SK-N-MC (cell line): ENCODE measurements at regions not wholly inside any gene's neighbourhood (a gene's known extent, or its start where the extent isn't known, plus 50 kb on each side); places are given as distances from the start of the nearest gene placed in this dataset.

Experiments used
- DNase-seq: peaks from one replicate; pipeline ENCODE4 v3.0.0-alpha.2; 2011; ENCODE audit warnings: low read depth, low spot score
- H3K27ac ChIP-seq: fragments of 200-600 bp; sonication (generic); 2 replicates; pipeline ENCODE4 v1.5.1; 2016; ENCODE audit warnings: mixed run types
- H3K36me3 ChIP-seq: fragments of 200-600 bp; sonication (generic); 2 replicates; pipeline ENCODE4 v1.6.1; 2017; ENCODE audit warnings: antibody characterized with exemption, low read length, mixed read lengths; ENCODE audit not compliant: insufficient read depth
- H3K4me3 ChIP-seq: fragments of 200-600 bp; sonication (generic); 2 replicates; pipeline ENCODE4 v1.5.1; 2016
- H3K9ac ChIP-seq: fragments of 200-600 bp; sonication (generic); 2 replicates; pipeline ENCODE4 v1.8.0; 2017; ENCODE audit warnings: mixed run types, mixed read lengths; ENCODE audit not compliant: insufficient read length
- H3K9me3 ChIP-seq: fragments of 200-600 bp; sonication (generic); 2 replicates; pipeline ENCODE4 v1.6.1; 2017; ENCODE audit warnings: low read depth, mild to moderate bottlenecking, antibody characterized with exemption, low read length, moderate library complexity, mixed read lengths
- EZH2 ChIP-seq: fragments of 200-600 bp; sonication (generic); IDR thresholded peaks from one replicate; pipeline ENCODE4 v1.6.1; 2017; ENCODE audit warnings: antibody characterized with exemption
- FOXP2 ChIP-seq: optimal IDR thresholded peaks from 2 replicates; pipeline ENCODE3; 2011; ENCODE audit warnings: mild to moderate bottlenecking, moderate library complexity; ENCODE audit not compliant: insufficient read depth; ENCODE audit errors: extremely low read length, control extremely low read depth
- POLR2AphosphoS5 ChIP-seq: IDR thresholded peaks from 2 replicates; pipeline ENCODE4 v1.6.1; 2012; ENCODE audit warnings: mild to moderate bottlenecking, low read depth, low read length, borderline replicate concordance

DNA sequence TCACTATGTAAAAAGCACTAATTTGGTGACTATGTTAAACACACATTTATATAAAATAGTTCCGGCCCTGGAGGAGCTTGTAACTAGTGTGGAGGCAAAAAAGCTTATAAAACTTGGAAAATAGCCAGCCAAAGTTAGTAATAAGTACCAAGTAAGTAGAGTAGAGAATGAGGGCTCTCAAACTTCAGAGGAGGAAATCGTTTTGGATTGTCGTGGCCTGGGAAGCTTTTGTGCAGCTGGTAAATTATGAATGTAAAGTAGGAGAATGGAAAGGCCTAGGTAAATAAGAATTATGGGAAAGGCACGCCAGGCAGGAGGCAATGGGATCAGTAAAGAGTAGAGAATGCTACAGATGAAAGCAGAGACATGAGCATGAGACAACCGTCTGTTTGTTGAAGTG, 832.7 kb upstream of the ZNF608 start:
- Histone ChIP-seq H3K4me3 (no peak overlapping the region), H3K9ac (no peak overlapping the region), H3K36me3 (no peaks in the 10 kb centered on the region), H3K27ac (no peak overlapping the region), H3K9me3 (no peaks in the 10 kb centered on the region)
- DNase-seq, result no peak
- TF ChIP-seq EZH2 (no peak), POLR2AphosphoS5 (no peak), FOXP2 (no peak)

DNA sequence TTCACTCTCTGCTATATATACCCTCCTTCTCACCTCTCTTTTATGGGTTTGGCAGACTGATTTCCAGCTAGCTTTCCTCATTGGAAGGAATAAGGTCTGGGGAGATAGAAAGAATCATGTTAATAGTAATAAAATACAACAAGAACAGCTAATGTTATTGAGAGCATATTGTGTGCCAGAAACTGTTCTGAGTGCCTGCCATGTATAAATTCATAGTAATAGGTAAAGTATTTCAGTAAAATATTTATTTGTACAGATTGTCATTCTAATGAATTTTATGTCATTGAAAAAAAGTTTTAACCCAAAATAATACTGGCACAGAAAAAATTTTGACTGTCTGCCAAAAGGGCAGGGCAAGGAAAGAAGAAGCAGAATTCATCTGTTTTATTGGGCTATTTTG, 834.9 kb upstream of the ZNF608 start:
- H3K36me3 ChIP-seq, result no peaks in the 10 kb centered on the region
- TF ChIP-seq POLR2AphosphoS5, result no peak
- no peak for TF ChIP-seq EZH2
- TF ChIP-seq FOXP2, result no peak
- no peak for DNase-seq
- H3K9ac ChIP-seq, result no peak overlapping the region
- no peak overlapping the region for H3K4me3 ChIP-seq
- no peaks in the 10 kb centered on the region for H3K9me3 ChIP-seq
- H3K27ac ChIP-seq, result no peak overlapping the region

DNA sequence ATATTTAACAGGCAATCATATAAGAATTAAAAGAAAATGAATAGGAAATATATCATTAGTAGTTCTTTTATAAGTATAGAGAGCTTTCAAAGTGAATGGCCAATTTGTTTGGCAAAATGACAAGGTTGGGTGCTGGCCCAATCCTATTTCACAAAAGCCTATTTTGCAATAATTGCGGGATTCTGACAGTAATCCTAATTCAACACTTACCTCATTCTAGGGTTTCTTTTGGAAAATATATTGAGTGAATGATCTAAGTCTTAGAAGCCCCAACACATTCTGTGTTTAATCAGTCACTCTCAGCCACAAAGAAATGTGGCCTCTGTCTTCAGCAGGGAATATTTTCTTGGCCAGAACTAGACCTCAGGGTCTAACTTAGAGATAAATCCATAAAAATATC, 835.9 kb upstream of the ZNF608 start:
- TF ChIP-seq POLR2AphosphoS5 (no peak), EZH2 (no peak), FOXP2 (no peak)
- no peak overlapping the region for H3K27ac ChIP-seq
- no peak overlapping the region for H3K9ac ChIP-seq
- H3K4me3 ChIP-seq, result no peak overlapping the region
- H3K36me3 ChIP-seq, result no peaks in the 10 kb centered on the region
- no peaks in the 10 kb centered on the region for H3K9me3 ChIP-seq
- no peak for DNase-seq

GRCh38 chr5:125583321-125584139, 837.1 kb upstream of the ZNF608 start:
- H3K9ac ChIP-seq, result no peak overlapping the region
- H3K36me3 ChIP-seq, result no peaks in the 10 kb centered on the region
- no peaks in the 10 kb centered on the region for H3K9me3 ChIP-seq
- TF ChIP-seq POLR2AphosphoS5 (no peak), FOXP2 (no peak), EZH2 (no peak)
- no peak overlapping the region for H3K4me3 ChIP-seq
- no peak overlapping the region for H3K27ac ChIP-seq
- no peak for DNase-seq

- DNase-seq, result no peak
- Histone ChIP-seq H3K9ac (no peak overlapping the region), H3K4me3 (no peak overlapping the region), H3K27ac (no peak overlapping the region), H3K36me3 (no peaks in the 10 kb centered on the region), H3K9me3 (no peaks in the 10 kb centered on the region)
- no peak for TF ChIP-seq FOXP2
- no peak for TF ChIP-seq POLR2AphosphoS5
- TF ChIP-seq EZH2, result no peak
Observed at GRCh38 chr5:125584140-125584520, 837.7 kb upstream of the ZNF608 start.

DNA sequence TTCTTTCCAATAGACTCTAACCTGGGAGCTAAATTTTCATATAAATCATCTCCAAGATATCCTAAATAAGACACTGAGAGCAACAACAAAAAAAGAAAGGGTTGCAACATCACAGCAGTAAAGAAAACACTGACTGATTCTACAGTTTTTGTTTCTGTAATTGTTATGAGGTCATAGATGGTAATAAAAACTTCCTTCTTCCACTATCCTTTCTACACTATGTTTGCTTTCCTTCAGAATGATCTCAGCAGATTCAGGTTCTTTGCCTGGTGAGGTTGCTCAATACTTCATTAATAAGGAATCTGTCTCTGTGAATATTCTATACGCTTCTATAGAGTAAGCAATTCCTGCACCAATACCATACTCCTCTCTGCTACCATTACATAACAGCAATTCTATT, 835.6 kb upstream of the GRAMD2B start:
- no peak overlapping the region for H3K9ac ChIP-seq
- no peaks in the 10 kb centered on the region for H3K36me3 ChIP-seq
- no peaks in the 10 kb centered on the region for H3K9me3 ChIP-seq
- no peak for DNase-seq
- no peak overlapping the region for H3K27ac ChIP-seq
- H3K4me3 ChIP-seq, result no peak overlapping the region
- TF ChIP-seq FOXP2 (no peak), POLR2AphosphoS5 (no peak), EZH2 (no peak)

GRCh38 chr5:125592856-125593255, 830.4 kb upstream of the GRAMD2B start:
- Histone ChIP-seq H3K9me3 (no peaks in the 10 kb centered on the region), H3K27ac (no peak overlapping the region), H3K9ac (no peak overlapping the region), H3K36me3 (no peaks in the 10 kb centered on the region), H3K4me3 (no peak overlapping the region)
- DNase-seq, result no peak
- no peak for TF ChIP-seq POLR2AphosphoS5
- TF ChIP-seq EZH2, result no peak
- TF ChIP-seq FOXP2, result no peak

GRCh38 chr5:125595095-125595494, 828.1 kb upstream of the GRAMD2B start:
- H3K9ac ChIP-seq, result no peak overlapping the region
- no peak overlapping the region for H3K27ac ChIP-seq
- no peak for TF ChIP-seq FOXP2
- no peak for TF ChIP-seq POLR2AphosphoS5
- no peak for TF ChIP-seq EZH2
- no peak overlapping the region for H3K4me3 ChIP-seq
- no peaks in the 10 kb centered on the region for H3K36me3 ChIP-seq
- H3K9me3 ChIP-seq, result no peaks in the 10 kb centered on the region
- no peak for DNase-seq

DNA sequence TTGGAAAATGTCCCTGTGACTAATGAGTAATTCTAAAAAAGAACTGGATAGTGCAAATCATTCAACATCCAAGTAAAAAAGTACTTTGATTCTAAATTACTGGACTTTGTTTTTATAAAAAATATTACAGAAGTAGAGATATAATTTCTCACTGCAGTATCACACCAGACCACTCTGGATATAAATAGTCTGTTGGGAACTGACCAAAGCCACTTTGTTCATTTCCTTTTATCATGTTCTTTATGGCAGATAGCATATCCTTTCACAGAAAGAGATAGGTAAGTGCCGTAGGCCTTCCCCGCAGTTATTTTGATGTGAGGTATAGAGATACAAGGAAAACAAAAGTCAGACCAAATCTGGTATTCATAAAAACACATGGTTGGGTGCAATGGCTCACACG, 827.4 kb upstream of the GRAMD2B start:
- Histone ChIP-seq H3K9me3 (no peaks in the 10 kb centered on the region), H3K9ac (no peak overlapping the region), H3K4me3 (no peak overlapping the region), H3K36me3 (no peaks in the 10 kb centered on the region), H3K27ac (no peak overlapping the region)
- no peak for DNase-seq
- TF ChIP-seq FOXP2 (no peak), EZH2 (no peak), POLR2AphosphoS5 (no peak)
